Erythroblast (primary cell): ENCODE measurements at regions not wholly inside any gene's neighbourhood (a gene's known extent, or its start where the extent isn't known, plus 50 kb on each side); places are given as distances from the start of the nearest gene placed in this dataset.

Experiments
- DNase-seq, 2 experiments: peaks; one replicate each; lab custom pipeline; 2025; lab: John Stamatoyannopoulos, UW
- GATA1 ChIP-seq: IDR thresholded peaks from 2 replicates; pipeline ENCODE4 v1.6.1; 2011; ENCODE audit warnings: low read depth, mild to moderate bottlenecking, control low read depth, low read length, moderate library complexity
- POLR2A ChIP-seq: IDR thresholded peaks from 2 replicates; pipeline ENCODE4 v1.6.1; 2011; ENCODE audit warnings: mild to moderate bottlenecking, low read length

GRCh38 chr17:31715446-31715845, 143.6 kb downstream of the COPRS start:
- TF ChIP-seq POLR2A (no peak), GATA1 (no peak)
- no peak for DNase-seq

GRCh38 chr17:31704483-31704882, 154.6 kb downstream of the COPRS start:
- TF ChIP-seq POLR2A (no peak), GATA1 (no peak)
- DNase-seq = no peak

GRCh38 chr17:31702041-31702440, 157.0 kb downstream of the COPRS start:
- TF ChIP-seq GATA1 (no peak), POLR2A (no peak)
- no peak for DNase-seq

GRCh38 chr17:31700973-31701372, 158.1 kb downstream of the COPRS start:
- no peak for DNase-seq
- TF ChIP-seq GATA1 = no peak
- TF ChIP-seq POLR2A = no peak

GRCh38 chr17:31699886-31700285, 159.2 kb downstream of the COPRS start:
- DNase-seq = no peak
- no peak for TF ChIP-seq GATA1
- no peak for TF ChIP-seq POLR2A

GRCh38 chr17:31699281-31699680, 159.8 kb downstream of the COPRS start:
- TF ChIP-seq GATA1 = no peak
- no peak for TF ChIP-seq POLR2A
- DNase-seq = peak in 1 of 2 experiments; percentile 6

GRCh38 chr17:31698751-31699150, 160.3 kb downstream of the COPRS start:
- DNase-seq = no peak
- TF ChIP-seq POLR2A (no peak), GATA1 (no peak)

- DNase-seq = no peak
- no peak for TF ChIP-seq GATA1
- no peak for TF ChIP-seq POLR2A
Measured at GRCh38 chr17:31697838-31698237, 161.2 kb downstream of the COPRS start.

- no peak for DNase-seq
- TF ChIP-seq POLR2A (no peak), GATA1 (no peak)
Measured at GRCh38 chr17:31696703-31697325, 162.2 kb downstream of the COPRS start.

GRCh38 chr17:31696184-31696602, 162.9 kb downstream of the COPRS start:
- DNase-seq = no peak
- no peak for TF ChIP-seq POLR2A
- TF ChIP-seq GATA1 = no peak

- TF ChIP-seq GATA1 (no peak), POLR2A (no peak)
- DNase-seq = no peak
Measured at GRCh38 chr17:31695456-31696090, 163.5 kb downstream of the COPRS start.

- TF ChIP-seq GATA1 (no peak), POLR2A (no peak)
- no peak for DNase-seq
Measured at GRCh38 chr17:31693433-31694220, 165.4 kb downstream of the COPRS start.

- TF ChIP-seq POLR2A = no peak
- TF ChIP-seq GATA1 = no peak
- DNase-seq = no peak
Measured at GRCh38 chr17:31692632-31693031, 166.4 kb downstream of the COPRS start.

GRCh38 chr17:31692027-31692426, 167.0 kb downstream of the COPRS start:
- no peak for DNase-seq
- no peak for TF ChIP-seq POLR2A
- TF ChIP-seq GATA1 = no peak
